ENCODE measurements at regions not wholly inside any gene's neighbourhood (a gene's known extent, or its start where the extent isn't known, plus 50 kb on each side); places are given as distances from the start of the nearest gene placed in this dataset.

- Histone ChIP-seq H3K9me3 (no peaks in the 10 kb centered on the region), H3K79me2 (ENCODE audit: insufficient read depth) (no peaks in the 10 kb centered on the region), H2AFZ (ENCODE audit: low read depth) (no peak overlapping the region), H3K4me2 (no peak overlapping the region), H4K20me1 (ENCODE audit: insufficient read depth) (no peaks in the 10 kb centered on the region), H3K4me1 (ENCODE audit: control insufficient read depth in 1 of 2, insufficient read depth in 2 of 2, low read depth in 1 of 2, low read length in 1 of 2) (no peaks in the 10 kb centered on the region), H3F3A (replicated peaks; ENCODE audit: insufficient read depth) (no peaks in the 10 kb centered on the region), H3K9me2 (no peaks in the 10 kb centered on the region), H3K27me3 (ENCODE audit: insufficient read depth) (no peaks in the 10 kb centered on the region), H3K9ac (no peak overlapping the region), H3K36me3 (replicated peaks in 1 of 2; ENCODE audit: control insufficient read depth in 1 of 2, insufficient read depth in 2 of 2, low read length in 1 of 2) (no peaks in the 10 kb centered on the region), H3K4me3 (ENCODE audit: low read depth in 2 of 2, low read length in 1 of 2) (no peak overlapping the region), H3K27ac (ENCODE audit: low read depth in 2 of 2, low read length in 1 of 2) (no peak overlapping the region)
- CTCF ChIA-PET: interaction anchor here (0.7 to 4.8 kb wide), 13 partner anchors 11 to 273 kb away, joined by 3 to 25 read pairs (median 3); no protein-coding TSS in a partner anchor
- WGBS (ENCODE audit: low lambda C conversion rate): 73% methylated on average over 1 of the region's 1 CpG
- no peak for DNase-seq
- POLR2A ChIA-PET: no interaction called here
- no peak for TF ChIP-seq NFIC (IDR thresholded peaks at IDR 0.05; ENCODE audit: borderline replicate concordance)
- TF ChIP-seq CHD2 (IDR thresholded peaks at IDR 0.05; ENCODE audit: low read length, partially characterized antibody): no peak
- TF ChIP-seq GATA2 (CRISPR knock-in tag; IDR thresholded peaks at IDR 0.05): no peak
- TF ChIP-seq USF1 (IDR thresholded peaks at IDR 0.05; ENCODE audit: borderline replicate concordance, low read depth): no peak
- TF ChIP-seq MAX (IDR thresholded peaks at IDR 0.05; ENCODE audit: low read depth): no peak
- TF ChIP-seq ZBTB33 (IDR thresholded peaks at IDR 0.05; ENCODE audit: borderline replicate concordance, low read depth): no peak
Observed at GRCh38 chr18:51383711-51384110, 186.2 kb upstream of the MEX3C start.

- Histone ChIP-seq H4K20me1 (ENCODE audit: insufficient read depth) (no peaks in the 10 kb centered on the region), H3K79me2 (ENCODE audit: insufficient read depth) (no peaks in the 10 kb centered on the region), H3K9me2 (no peaks in the 10 kb centered on the region), H2AFZ (ENCODE audit: low read depth) (no peak overlapping the region), H3F3A (replicated peaks; ENCODE audit: insufficient read depth) (no peaks in the 10 kb centered on the region), H3K4me3 (ENCODE audit: low read depth in 2 of 2, low read length in 1 of 2) (no peak overlapping the region), H3K4me1 (ENCODE audit: control insufficient read depth in 1 of 2, insufficient read depth in 2 of 2, low read depth in 1 of 2, low read length in 1 of 2) (no peaks in the 10 kb centered on the region), H3K9ac (no peak overlapping the region), H3K27ac (ENCODE audit: low read depth in 2 of 2, low read length in 1 of 2) (no peak overlapping the region), H3K4me2 (no peak overlapping the region), H3K9me3 (no peaks in the 10 kb centered on the region), H3K27me3 (ENCODE audit: insufficient read depth) (no peaks in the 10 kb centered on the region), H3K36me3 (replicated peaks in 1 of 2; ENCODE audit: control insufficient read depth in 1 of 2, insufficient read depth in 2 of 2, low read length in 1 of 2) (no peaks in the 10 kb centered on the region)
- WGBS (ENCODE audit: low lambda C conversion rate): 41% methylated on average over 2 of the region's 2 CpGs
- ChIA-PET POLR2A (no interaction called here), CTCF (interaction anchor here (1.0 to 4.8 kb wide), 8 partner anchors 12 to 335 kb away, joined by 3 to 25 read pairs (median 3); no protein-coding TSS in a partner anchor)
- DNase-seq: no peak
- TF ChIP-seq FOXM1 (IDR thresholded peaks at IDR 0.05; ENCODE audit: low read depth) (no peak), YY1 (IDR thresholded peaks at IDR 0.05; ENCODE audit: low read depth) (no peak), MAX (IDR thresholded peaks at IDR 0.05; ENCODE audit: low read depth) (no peak), SIN3A (IDR thresholded peaks at IDR 0.05; ENCODE audit: borderline replicate concordance, low read depth, low read length) (no peak), CHD2 (IDR thresholded peaks at IDR 0.05; ENCODE audit: low read length, partially characterized antibody) (no peak), FOXJ3 (CRISPR knock-in tag; IDR thresholded peaks at IDR 0.05) (no peak), EZH2phosphoT487 (IDR thresholded peaks at IDR 0.05; ENCODE audit: borderline replicate concordance, low read depth) (no peak), ELF1 (IDR thresholded peaks at IDR 0.05) (no peak)
Observed at GRCh38 chr18:51385270-51385669, 187.8 kb upstream of the MEX3C start.

Measured in SK-N-SH (cell line).